HepG2 (cell line): ENCODE measurements at regions not wholly inside any gene's neighbourhood (a gene's known extent, or its start where the extent isn't known, plus 50 kb on each side); places are given as distances from the start of the nearest gene placed in this dataset.

Experiments used
- ATAC-seq: fragments of 200-7000 bp; cut with Tn5 transposase; 3 replicates; pipeline ENCODE4 v1.9.1; 2020; ENCODE audit warnings: mild to moderate bottlenecking, moderate library complexity
- BruUV-seq: library from RNA; stranded (reverse); fragments of 400-500 nt; replicated peaks from 2 replicates; lab custom pipeline; 2021; lab: Mats Ljungman, UMichigan
- CTCF ChIA-PET: fragments of 300-600 bp; formaldehyde crosslinking; extraction: SDS; loops from one replicate; lab custom pipeline; 2021; ENCODE audit warnings: low total read pairs, inconsistent platforms, low intra/inter-chr PET ratio; lab: Yijun Ruan, JAX
- POLR2A ChIA-PET: fragments of 350-600 bp; sonication (Branson Sonifier 250); formaldehyde crosslinking; loops from one replicate; lab custom pipeline; 2020; ENCODE audit warnings: antibody characterized with exemption, inconsistent platforms; lab: Yijun Ruan, JAX
- DNase-seq: peaks from one replicate; pipeline ENCODE4 v3.0.0-alpha.2; 2015; ENCODE audit warnings: low spot score
- FAIRE-seq: peaks from 3 replicates; lab custom pipeline; 2011; peaks lifted over from hg19 to GRCh38; lab: Jason Lieb, UNC
- H2AFZ ChIP-seq: one replicate; pipeline ENCODE4 v1.6.1; 2011; ENCODE audit warnings: low read length, inconsistent platforms
- H3K27ac ChIP-seq: fragments of 300-600 bp; 3 replicates; pipeline ENCODE4 v1.8.0; 2011; ENCODE audit warnings: mixed run types, mild to moderate bottlenecking, mixed read lengths, low read length, inconsistent platforms; ENCODE audit not compliant: insufficient read depth; ENCODE audit errors: extremely low read length
- H3K27me3 ChIP-seq, 2 experiments: fragments of 200-600 bp in 1 of 2; 2 replicates in 1 of 2; 3 replicates in 1 of 2; pipeline versions ENCODE4 v1.6.0 to v1.8.0; 2011; ENCODE audit warnings: low read length in 2 of 2, mild to moderate bottlenecking in 2 of 2, moderate library complexity in 2 of 2, inconsistent platforms in 1 of 2; ENCODE audit not compliant: insufficient read depth in 2 of 2, control insufficient read depth in 1 of 2
- H3K36me3 ChIP-seq, 2 experiments: fragments of 200-600 bp in 1 of 2; replicated peaks in 1 of 2; 2 replicates in 1 of 2; 3 replicates in 1 of 2; pipeline versions ENCODE4 v1.5.1 to v1.8.0; 2011; ENCODE audit warnings: low read length in 2 of 2, inconsistent platforms in 1 of 2; ENCODE audit not compliant: insufficient read depth in 2 of 2, control insufficient read depth in 1 of 2
- H3K4me1 ChIP-seq: 2 replicates; pipeline ENCODE4 v1.5.1; 2012; ENCODE audit warnings: low read length, inconsistent platforms; ENCODE audit not compliant: insufficient read depth
- H3K4me2 ChIP-seq: 2 replicates; pipeline ENCODE4 v1.6.0; 2011; ENCODE audit warnings: low read depth, low read length, inconsistent platforms
- H3K4me3 ChIP-seq, 3 experiments: fragments of 200-600 bp in 1 of 3; sonication (generic), shearing (Covaris generic) in 1 of 3; replicated peaks in 1 of 3; 2 replicates each; pipeline ENCODE4 v1.5.1; 2011 to 2016; ENCODE audit warnings: low read length in 3 of 3, inconsistent platforms in 2 of 3, low read depth in 2 of 3, mild to moderate bottlenecking in 2 of 3, control low read depth in 1 of 3, mixed read lengths in 1 of 3; ENCODE audit not compliant: insufficient read depth in 1 of 3
- H3K79me2 ChIP-seq: one replicate; pipeline ENCODE4 v1.6.1; 2011; ENCODE audit warnings: low read length, inconsistent platforms; ENCODE audit not compliant: insufficient read depth
- H3K9ac ChIP-seq: 2 replicates; pipeline ENCODE4 v1.6.0; 2011; ENCODE audit warnings: mild to moderate bottlenecking, low read depth, low read length, inconsistent platforms; ENCODE audit not compliant: insufficient read depth
- H3K9me3 ChIP-seq: 2 replicates; pipeline ENCODE4 v1.5.1; 2012; ENCODE audit warnings: mild to moderate bottlenecking, low read length
- H4K20me1 ChIP-seq: 2 replicates; pipeline ENCODE4 v1.6.0; 2011; ENCODE audit warnings: inconsistent platforms, mild to moderate bottlenecking, low read length, moderate library complexity; ENCODE audit not compliant: insufficient read depth
- ATF7 ChIP-seq, 2 experiments: fragments of 450-650 bp in 1 of 2; sonication (generic) in 1 of 2; formaldehyde crosslinking in 1 of 2; IDR thresholded peaks; 2 replicates each; pipeline versions ENCODE4 v1.4.0 to v1.6.1; 2016 to 2020; ENCODE audit warnings: antibody characterized with exemption in 1 of 2, mild to moderate bottlenecking in 1 of 2, missing genetic modification reagents in 1 of 2
- MAFF ChIP-seq: IDR thresholded peaks from 2 replicates; pipeline ENCODE4 v1.6.1; 2011; ENCODE audit warnings: low read depth, low read length, improper control_type of control experiment
- PAF1 ChIP-seq: IDR thresholded peaks from 2 replicates; pipeline ENCODE4 v1.6.1; 2016; ENCODE audit warnings: missing genetic modification reagents, missing compliant biosample characterization
- SAFB2 ChIP-seq: sonication (generic); formaldehyde crosslinking; IDR thresholded peaks from 2 replicates; pipeline ENCODE4 v1.5.1; 2020; ENCODE audit warnings: missing genetic modification reagents, low read depth, mild to moderate bottlenecking, borderline replicate concordance
- ZNF781 ChIP-seq: sonication (generic); formaldehyde crosslinking; IDR thresholded peaks from 2 replicates; pipeline ENCODE4 v1.5.1; 2020; ENCODE audit warnings: borderline replicate concordance, mild to moderate bottlenecking, missing genetic modification reagents; ENCODE audit errors: not compliant biosample characterization
- WGBS: methylation state at CpG from one replicate; pipeline ENCODE4 v1.1.6; 2017; ENCODE audit warnings: low lambda C conversion rate; 5-methylcytosine and 5-hydroxymethylcytosine counted together
- in situ Hi-C: cut with HindIII; loops from 2 replicates; pipeline ENCODE4 v1.10.0; 2017; ENCODE audit warnings: low pct_unique_long_range_greater_than_20kb; ENCODE audit not compliant: extremely low pct_ligation_motif_present
- intact Hi-C: fragments of 100-400 bp; cut with micrococcal nuclease; formaldehyde crosslinking; loops from one replicate; pipeline ENCODE4 v1.10.0; 2022; ENCODE audit not compliant: unreplicated experiment
- TF ChIP-seq, protein P1 (sequence below): IDR thresholded peaks from 2 replicates; pipeline ENCODE4 v1.6.1; 2016; ENCODE audit warnings: control low read depth
- TF ChIP-seq, protein P2 (sequence below): sonication (generic); formaldehyde crosslinking; IDR thresholded peaks from 2 replicates; pipeline ENCODE4 v1.4.0; 2020; ENCODE audit warnings: mild to moderate bottlenecking, missing genetic modification reagents
- TF ChIP-seq, protein P3 (sequence below): conservative IDR thresholded peaks from 2 replicates; pipeline ENCODE4 v1.6.1; 2018; ENCODE audit warnings: missing genetic modification reagents

DNA sequence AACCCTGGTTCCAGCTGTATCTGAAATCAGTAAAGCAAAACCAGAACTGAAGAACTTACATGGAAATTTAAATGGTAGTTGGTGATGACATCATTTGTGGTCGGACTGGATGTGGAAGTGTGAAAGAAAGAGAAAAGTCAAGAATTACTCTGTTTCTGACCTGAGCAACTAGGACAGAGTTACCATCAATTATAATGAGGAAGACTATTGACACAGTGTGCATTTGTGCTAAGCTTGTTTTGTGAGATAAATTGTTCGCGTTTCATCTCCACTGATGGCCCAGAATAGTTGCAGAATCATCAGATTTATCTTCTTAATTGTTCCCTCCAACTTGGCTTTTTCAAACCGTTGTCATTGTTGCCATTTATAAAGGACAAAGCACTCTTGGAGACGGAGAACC is 410.6 kb upstream of the DEPDC1 start:
- DNase-seq: no peak
- ATAC-seq: no peak
- Histone ChIP-seq H3K9ac (no peak overlapping the region), H3K79me2 (no peaks in the 10 kb centered on the region), H4K20me1 (no peaks in the 10 kb centered on the region), H3K4me2 (no peak overlapping the region), H3K36me3 (no peaks in the 10 kb centered on the region), H3K27ac (no peak overlapping the region), H3K4me3 (no peak overlapping the region), H3K4me1 (no peaks in the 10 kb centered on the region), H2AFZ (no peak overlapping the region), H3K27me3 (no peaks in the 10 kb centered on the region), H3K9me3 (peaks cover 87% of the 10 kb centered on the region)
- in situ Hi-C loops (no loop called here), intact Hi-C loops (no loop called here)
- ChIA-PET CTCF (no interaction called here), POLR2A (no interaction called here)
- FAIRE-seq: no peak
- 2% methylated on average over 5 of the region's 5 CpGs for WGBS
- BruUV-seq: no TSS peak
- TF ChIP-seq, protein P1, sequence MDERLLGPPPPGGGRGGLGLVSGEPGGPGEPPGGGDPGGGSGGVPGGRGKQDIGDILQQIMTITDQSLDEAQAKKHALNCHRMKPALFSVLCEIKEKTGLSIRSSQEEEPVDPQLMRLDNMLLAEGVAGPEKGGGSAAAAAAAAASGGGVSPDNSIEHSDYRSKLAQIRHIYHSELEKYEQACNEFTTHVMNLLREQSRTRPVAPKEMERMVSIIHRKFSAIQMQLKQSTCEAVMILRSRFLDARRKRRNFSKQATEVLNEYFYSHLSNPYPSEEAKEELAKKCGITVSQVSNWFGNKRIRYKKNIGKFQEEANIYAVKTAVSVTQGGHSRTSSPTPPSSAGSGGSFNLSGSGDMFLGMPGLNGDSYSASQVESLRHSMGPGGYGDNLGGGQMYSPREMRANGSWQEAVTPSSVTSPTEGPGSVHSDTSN (CRISPR knock-in tag): no peak
- TF ChIP-seq ATF7 (IDR thresholded peaks at IDR 0.05) (peak; percentile 54), ATF7 (CRISPR knock-in tag; IDR thresholded peaks at IDR 0.05) (no peak)

DNA sequence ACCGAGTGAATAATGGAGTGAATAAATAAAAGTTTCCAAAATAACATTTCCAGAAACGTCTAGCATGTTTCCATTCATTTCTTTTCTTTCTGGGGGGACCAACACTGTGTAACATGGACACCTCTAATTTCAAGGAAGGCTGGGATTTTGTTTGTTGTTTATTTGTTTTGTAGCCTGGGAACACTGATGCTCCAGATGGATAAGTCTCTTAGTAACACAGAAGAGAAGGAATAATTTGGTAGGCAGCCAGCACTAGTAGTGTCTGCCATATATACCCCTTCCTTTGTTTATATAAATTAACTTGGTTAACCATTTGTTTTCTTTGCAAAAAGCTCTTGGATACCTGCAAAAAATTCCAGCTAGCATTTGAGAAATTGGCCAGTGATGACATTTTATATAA is 411.4 kb upstream of the DEPDC1 start:
- Histone ChIP-seq H3K79me2 (no peaks in the 10 kb centered on the region), H2AFZ (no peak overlapping the region), H3K36me3 (no peaks in the 10 kb centered on the region), H4K20me1 (no peaks in the 10 kb centered on the region), H3K27ac (no peak overlapping the region), H3K4me1 (no peaks in the 10 kb centered on the region), H3K4me3 (no peak overlapping the region), H3K9me3 (peaks cover 87% of the 10 kb centered on the region), H3K27me3 (no peaks in the 10 kb centered on the region), H3K9ac (no peak overlapping the region), H3K4me2 (no peak overlapping the region)
- WGBS: 2% methylated on average over 2 of the region's 2 CpGs
- no peak for FAIRE-seq
- DNase-seq: no peak
- no peak for ATAC-seq
- in situ Hi-C loops: no loop called here
- intact Hi-C loops: no loop called here
- POLR2A ChIA-PET: no interaction called here
- BruUV-seq: no TSS peak
- CTCF ChIA-PET: no interaction called here
- TF ChIP-seq, protein P2, sequence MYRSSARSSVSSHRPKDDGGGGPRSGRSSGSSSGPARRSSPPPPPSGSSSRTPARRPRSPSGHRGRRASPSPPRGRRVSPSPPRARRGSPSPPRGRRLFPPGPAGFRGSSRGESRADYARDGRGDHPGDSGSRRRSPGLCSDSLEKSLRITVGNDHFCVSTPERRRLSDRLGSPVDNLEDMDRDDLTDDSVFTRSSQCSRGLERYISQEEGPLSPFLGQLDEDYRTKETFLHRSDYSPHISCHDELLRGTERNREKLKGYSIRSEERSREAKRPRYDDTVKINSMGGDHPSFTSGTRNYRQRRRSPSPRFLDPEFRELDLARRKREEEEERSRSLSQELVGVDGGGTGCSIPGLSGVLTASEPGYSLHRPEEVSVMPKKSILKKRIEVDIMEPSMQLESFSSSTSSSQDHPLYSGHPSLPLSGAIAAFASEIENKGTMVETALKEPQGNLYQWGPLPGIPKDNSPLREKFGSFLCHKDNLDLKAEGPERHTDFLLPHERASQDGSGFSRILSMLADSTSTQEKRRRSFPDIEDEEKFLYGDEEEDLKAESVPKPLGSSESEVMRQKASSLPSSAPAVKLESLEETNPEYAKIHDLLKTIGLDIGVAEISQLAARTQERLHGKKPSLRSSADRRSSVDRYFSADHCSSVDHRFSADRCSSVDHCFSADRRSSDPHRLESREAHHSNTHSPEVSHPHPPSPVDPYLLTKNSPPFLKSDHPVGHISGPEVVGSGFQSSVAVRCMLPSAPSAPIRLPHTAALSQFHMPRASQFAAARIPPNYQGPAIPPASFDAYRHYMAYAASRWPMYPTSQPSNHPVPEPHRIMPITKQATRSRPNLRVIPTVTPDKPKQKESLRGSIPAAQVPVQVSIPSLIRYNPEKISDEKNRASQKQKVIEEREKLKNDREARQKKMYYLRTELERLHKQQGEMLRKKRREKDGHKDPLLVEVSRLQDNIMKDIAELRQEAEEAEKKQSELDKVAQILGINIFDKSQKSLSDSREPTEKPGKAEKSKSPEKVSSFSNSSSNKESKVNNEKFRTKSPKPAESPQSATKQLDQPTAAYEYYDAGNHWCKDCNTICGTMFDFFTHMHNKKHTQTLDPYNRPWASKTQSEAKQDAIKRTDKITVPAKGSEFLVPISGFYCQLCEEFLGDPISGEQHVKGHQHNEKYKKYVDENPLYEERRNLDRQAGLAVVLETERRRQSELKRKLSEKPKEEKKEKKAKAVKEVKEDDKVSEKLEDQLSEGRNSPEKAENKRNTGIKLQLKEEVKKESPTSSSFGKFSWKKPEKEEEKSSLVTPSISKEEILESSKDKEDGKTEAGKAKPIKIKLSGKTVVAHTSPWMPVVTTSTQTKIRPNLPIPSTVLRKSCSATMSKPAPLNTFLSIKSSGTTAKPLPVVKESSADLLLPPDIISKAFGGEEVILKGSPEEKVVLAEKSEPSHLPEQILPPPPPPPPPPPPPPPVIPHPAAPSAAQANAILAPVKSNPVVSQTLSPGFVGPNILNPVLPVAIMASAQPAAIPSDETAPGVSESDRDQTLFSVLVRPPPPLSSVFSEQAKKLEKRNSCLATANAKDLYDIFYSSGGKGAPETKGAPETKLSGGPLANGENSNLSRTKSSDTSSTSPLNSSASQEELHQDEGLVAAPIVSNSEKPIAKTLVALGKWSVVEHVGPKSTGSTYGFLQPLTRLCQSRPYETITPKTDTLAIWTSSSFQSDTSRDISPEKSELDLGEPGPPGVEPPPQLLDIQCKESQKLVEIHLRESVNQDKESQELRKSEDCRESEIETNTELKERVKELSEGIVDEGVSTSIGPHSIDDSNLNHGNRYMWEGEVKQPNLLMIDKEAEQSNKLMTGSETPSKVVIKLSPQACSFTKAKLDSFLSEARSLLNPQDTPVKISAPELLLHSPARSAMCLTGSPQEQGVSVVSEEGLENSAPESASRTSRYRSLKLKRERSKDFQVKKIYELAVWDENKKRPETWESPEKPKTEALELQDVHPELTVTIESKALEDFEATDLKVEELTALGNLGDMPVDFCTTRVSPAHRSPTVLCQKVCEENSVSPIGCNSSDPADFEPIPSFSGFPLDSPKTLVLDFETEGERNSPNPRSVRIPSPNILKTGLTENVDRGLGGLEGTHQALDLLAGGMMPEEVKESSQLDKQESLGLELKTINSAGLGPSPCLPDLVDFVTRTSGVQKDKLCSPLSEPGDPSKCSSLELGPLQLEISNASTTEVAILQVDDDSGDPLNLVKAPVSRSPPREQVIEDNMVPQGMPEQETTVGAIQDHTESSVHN (CRISPR knock-in tag): no peak
- TF ChIP-seq ZNF781 (CRISPR knock-in tag) (no peak), SAFB2 (CRISPR knock-in tag) (no peak), MAFF (no peak), PAF1 (no peak)
- TF ChIP-seq, protein P3, sequence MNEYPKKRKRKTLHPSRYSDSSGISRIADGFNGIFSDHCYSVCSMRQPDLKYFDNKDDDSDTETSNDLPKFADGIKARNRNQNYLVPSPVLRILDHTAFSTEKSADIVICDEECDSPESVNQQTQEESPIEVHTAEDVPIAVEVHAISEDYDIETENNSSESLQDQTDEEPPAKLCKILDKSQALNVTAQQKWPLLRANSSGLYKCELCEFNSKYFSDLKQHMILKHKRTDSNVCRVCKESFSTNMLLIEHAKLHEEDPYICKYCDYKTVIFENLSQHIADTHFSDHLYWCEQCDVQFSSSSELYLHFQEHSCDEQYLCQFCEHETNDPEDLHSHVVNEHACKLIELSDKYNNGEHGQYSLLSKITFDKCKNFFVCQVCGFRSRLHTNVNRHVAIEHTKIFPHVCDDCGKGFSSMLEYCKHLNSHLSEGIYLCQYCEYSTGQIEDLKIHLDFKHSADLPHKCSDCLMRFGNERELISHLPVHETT (CRISPR knock-in tag): no peak
